Gastroesophageal sphincter (tissue), 4 donors: ENCODE measurements at regions not wholly inside any gene's neighbourhood (a gene's known extent, or its start where the extent isn't known, plus 50 kb on each side); places are given as distances from the start of the nearest gene placed in this dataset.
"Not testable (repeated sequence)": the region's sequence is repeated elsewhere in the genome, so short reads cannot be mapped to it uniquely, and the experiment has no call there.

ENCODE experiments used
- ATAC-seq: fragments of 150-250 bp; one replicate; pipeline ENCODE4 v1.9.1; 2016; ENCODE audit warnings: mild to moderate bottlenecking, moderate library complexity
- H3K27ac ChIP-seq, 4 donors: fragments of 200-600 bp; sonication (generic) in 3 of 4; 1 replicate in 3 of 4; 2 replicates in 1 of 4; pipeline ENCODE4 v1.5.1; 2016 to 2019
- H3K27me3 ChIP-seq: fragments of 200-600 bp; sonication (generic); one replicate; pipeline ENCODE4 v1.5.1; 2019
- H3K36me3 ChIP-seq, 2 donors: fragments of 200-600 bp; sonication (generic); one replicate each; pipeline ENCODE4 v1.5.1; 2019; ENCODE audit warnings: control low read depth in 1 of 2
- H3K4me1 ChIP-seq, 3 donors: fragments of 200-600 bp; sonication (generic); 1 replicate in 2 of 3; 2 replicates in 1 of 3; pipeline ENCODE4 v1.5.1; 2016 to 2019; ENCODE audit warnings: control low read depth in 2 of 3
- H3K4me3 ChIP-seq, 2 donors: fragments of 200-600 bp; sonication (generic); one replicate each; pipeline ENCODE4 v1.5.1; 2019; ENCODE audit warnings: mild to moderate bottlenecking in 1 of 2, moderate library complexity in 1 of 2
- H3K9me3 ChIP-seq, 3 donors: fragments of 200-600 bp; sonication (generic); one replicate each; pipeline ENCODE4 v1.5.1; 2017 to 2019; ENCODE audit warnings: control low read depth in 2 of 3
- CTCF ChIP-seq, 4 experiments: fragments of 200-600 bp in 2 of 4; fragments of 450-650 bp in 2 of 4; sonication (generic) in 1 of 4; IDR thresholded peaks; one replicate each; pipeline ENCODE4 v1.5.1; 2017 to 2019; ENCODE audit warnings: antibody characterized with exemption in 4 of 4, mild to moderate bottlenecking in 2 of 4, moderate library complexity in 2 of 4
- EP300 ChIP-seq: sonication (generic); formaldehyde crosslinking; IDR thresholded peaks from one replicate; pipeline ENCODE4 v1.6.1; 2017; ENCODE audit warnings: antibody characterized with exemption, mild to moderate bottlenecking
- POLR2A ChIP-seq, 2 donors: fragments of 450-650 bp; IDR thresholded peaks; one replicate each; pipeline ENCODE4 v1.6.1; 2017; ENCODE audit warnings: antibody characterized with exemption in 2 of 2, mild to moderate bottlenecking in 2 of 2, moderate library complexity in 1 of 2
- POLR2AphosphoS5 ChIP-seq: sonication (generic); formaldehyde crosslinking; IDR thresholded peaks from one replicate; pipeline ENCODE4 v1.6.1; 2017; ENCODE audit warnings: antibody characterized with exemption
- WGBS, 2 donors: methylation state at CpG; one replicate each; pipeline ENCODE4 v1.1.5; 2018; ENCODE audit warnings: low coverage in 1 of 2; 5-methylcytosine and 5-hydroxymethylcytosine counted together

DNA sequence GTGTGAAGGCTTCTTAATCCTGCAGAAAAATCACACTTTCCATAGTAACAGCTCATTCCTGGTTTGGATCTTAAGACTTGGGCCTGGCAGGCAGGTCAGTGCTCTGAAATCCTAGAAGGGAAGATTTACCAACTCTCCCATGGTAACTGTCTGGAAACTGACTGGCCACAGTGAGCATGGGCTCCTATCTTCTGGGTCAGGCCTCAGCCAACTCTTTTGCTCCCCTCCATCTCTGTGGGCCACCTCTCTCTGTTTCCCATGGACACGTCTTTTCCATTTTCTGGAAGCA is 86.7 kb downstream of the ACAA2 start:
- TF ChIP-seq CTCF (IDR thresholded peaks at IDR 0.05), result no peak
- no peak for TF ChIP-seq POLR2A (IDR thresholded peaks at IDR 0.05)
- TF ChIP-seq EP300, result no peak
- no peak for TF ChIP-seq POLR2AphosphoS5
- 70% methylated on average over 1 of the region's 1 CpG; no CpG with 5 or more reads in 1 of the 2 donors for WGBS, 2 donors
- Histone ChIP-seq H3K36me3 (no peaks in the 10 kb centered on the region), H3K4me3 (no peak overlapping the region), H3K9me3 (no peaks in the 10 kb centered on the region), H3K27me3 (no peaks in the 10 kb centered on the region), H3K27ac (peak overlapping the region in 1 of 4 donors; percentile 21), H3K4me1 (peaks cover 0 to 19% (median 0%) of the 10 kb centered on the region in 3 donors)
- peak; percentile 6 for ATAC-seq

GRCh38 chr18:49725809-49726674 is 87.3 kb downstream of the ACAA2 start:
- H3K27me3 ChIP-seq, result no peaks in the 10 kb centered on the region
- H3K4me1 ChIP-seq, result peaks cover 0 to 19% (median 0%) of the 10 kb centered on the region in 3 donors
- WGBS, 2 donors, result 25 to 44% methylated on average over 1 to 3 of the region's 13 CpGs
- H3K27ac ChIP-seq, result peak overlapping the region in 1 of 4 donors; percentile 23
- no peak for TF ChIP-seq POLR2A (IDR thresholded peaks at IDR 0.05)
- no peak for TF ChIP-seq POLR2AphosphoS5
- TF ChIP-seq CTCF (IDR thresholded peaks at IDR 0.05), result no peak
- TF ChIP-seq EP300, result no peak
- peak; percentile 81 for ATAC-seq
- no peak overlapping the region for H3K4me3 ChIP-seq
- H3K36me3 ChIP-seq, result no peaks in the 10 kb centered on the region
- H3K9me3 ChIP-seq, result no peaks in the 10 kb centered on the region

DNA sequence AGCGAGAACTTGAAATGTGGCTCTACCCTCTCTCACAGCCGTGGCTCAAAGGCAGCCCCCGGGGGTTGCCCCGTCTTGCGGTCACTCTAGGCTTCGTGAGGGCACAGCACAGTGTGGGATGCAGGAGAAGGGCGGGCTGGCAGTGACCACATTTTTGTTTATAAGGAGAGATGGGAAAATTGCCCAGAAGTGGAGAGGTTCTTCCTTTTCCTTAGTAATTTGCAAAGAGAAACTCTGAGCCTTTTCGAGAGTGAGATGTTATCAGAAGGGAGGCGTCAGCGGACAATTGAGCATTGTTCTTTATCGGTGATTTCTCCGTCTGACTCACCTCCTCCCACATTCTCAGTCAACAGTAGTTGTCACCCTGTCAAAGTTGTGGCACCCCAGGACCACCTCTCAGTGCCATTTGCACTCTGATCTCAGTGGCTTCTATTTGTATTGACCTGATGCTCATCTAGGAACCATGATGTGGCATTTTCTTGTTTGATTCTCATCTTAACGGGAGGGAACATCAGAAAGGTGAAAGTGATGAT is 89.6 kb downstream of the ACAA2 start:
- Histone ChIP-seq H3K4me3 (no peak overlapping the region), H3K27me3 (no peaks in the 10 kb centered on the region), H3K9me3 (no peaks in the 10 kb centered on the region), H3K36me3 (no peaks in the 10 kb centered on the region), H3K27ac (no peak overlapping the region), H3K4me1 (peaks cover 0 to 10% (median 0%) of the 10 kb centered on the region in 3 donors)
- 37% methylated on average over 12 to 13 of the region's 13 CpGs for WGBS, 2 donors
- ATAC-seq, result no peak
- TF ChIP-seq EP300, result no peak
- TF ChIP-seq CTCF (IDR thresholded peaks at IDR 0.05), result no peak
- TF ChIP-seq POLR2A (IDR thresholded peaks at IDR 0.05), result no peak
- no peak for TF ChIP-seq POLR2AphosphoS5

GRCh38 chr18:49722477-49722876 is 90.9 kb downstream of the ACAA2 start:
- WGBS, 2 donors, result 58 to 72% methylated on average over 4 of the region's 4 CpGs
- Histone ChIP-seq H3K27ac (no peak overlapping the region), H3K27me3 (no peaks in the 10 kb centered on the region), H3K4me1 (peaks cover 0 to 10% (median 0%) of the 10 kb centered on the region in 3 donors), H3K4me3 (no peak overlapping the region), H3K36me3 (no peaks in the 10 kb centered on the region), H3K9me3 (no peaks in the 10 kb centered on the region)
- no peak for ATAC-seq
- TF ChIP-seq POLR2AphosphoS5 (no peak), CTCF (IDR thresholded peaks at IDR 0.05) (no peak), EP300 (no peak), POLR2A (IDR thresholded peaks at IDR 0.05) (no peak)

DNA sequence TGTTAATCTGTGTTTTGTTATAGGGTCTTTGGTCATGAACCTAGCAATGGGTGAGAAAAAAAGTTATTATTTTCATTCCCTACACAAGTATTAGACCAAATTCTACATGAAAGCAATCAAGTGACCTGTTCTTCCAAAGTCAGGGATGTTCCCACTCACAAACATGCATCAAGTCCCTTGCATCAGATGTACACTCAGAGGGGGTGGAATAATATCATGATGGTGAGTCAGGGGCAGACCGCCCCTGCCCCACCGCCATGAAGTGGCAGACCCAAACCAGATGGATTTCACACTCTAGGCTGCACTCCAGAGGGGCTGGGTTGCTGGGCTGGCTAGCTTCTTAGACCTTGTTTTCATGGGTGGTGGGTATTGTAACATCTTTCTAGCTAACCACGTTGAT is 91.4 kb downstream of the ACAA2 start:
- peaks cover 0 to 10% (median 0%) of the 10 kb centered on the region in 3 donors for H3K4me1 ChIP-seq
- no peaks in the 10 kb centered on the region for H3K9me3 ChIP-seq
- no peak overlapping the region for H3K4me3 ChIP-seq
- no peaks in the 10 kb centered on the region for H3K36me3 ChIP-seq
- TF ChIP-seq POLR2A (IDR thresholded peaks at IDR 0.05) (no peak), POLR2AphosphoS5 (no peak), EP300 (no peak), CTCF (IDR thresholded peaks at IDR 0.05) (no peak)
- no peak overlapping the region for H3K27ac ChIP-seq
- no peaks in the 10 kb centered on the region for H3K27me3 ChIP-seq
- WGBS, 2 donors, result 79% methylated on average over 3 of the region's 3 CpGs; no CpG with 5 or more reads in 1 of the 2 donors
- ATAC-seq, result no peak

DNA sequence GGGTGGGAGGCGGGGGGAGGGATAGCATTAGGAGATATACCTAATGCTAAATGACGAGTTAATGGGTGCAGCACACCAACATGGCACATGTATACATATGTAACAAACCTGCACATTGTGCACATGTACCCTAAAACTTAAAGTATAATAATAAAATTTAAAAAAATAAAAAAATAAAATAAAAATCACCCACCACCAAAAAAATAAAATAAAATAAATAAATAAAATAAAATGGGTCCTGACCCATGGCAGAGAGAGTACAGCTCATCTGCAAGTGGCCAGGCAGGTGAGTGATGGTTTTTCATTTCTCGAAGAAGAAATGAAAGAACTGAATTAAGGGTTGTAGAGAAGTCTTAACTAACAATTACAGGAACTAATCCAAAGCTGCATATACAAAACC is 92.4 kb downstream of the ACAA2 start:
- not testable (repeated sequence) for H3K27ac ChIP-seq, H3K9me3 ChIP-seq, H3K4me3 ChIP-seq, H3K27me3 ChIP-seq, ATAC-seq, H3K36me3 ChIP-seq, H3K4me1 ChIP-seq
- 77 to 100% methylated on average over 2 of the region's 3 CpGs for WGBS, 2 donors
